Bronchial epithelial cell (primary cell): ENCODE measurements at regions not wholly inside any gene's neighbourhood (a gene's known extent, or its start where the extent isn't known, plus 50 kb on each side); places are given as distances from the start of the nearest gene placed in this dataset.

Source experiments
- DNase-seq: peaks from one replicate; pipeline ENCODE4 v3.0.0-alpha.2; 2010; ENCODE audit warnings: low read depth
- FAIRE-seq: peaks from 2 replicates; lab custom pipeline; 2011; peaks lifted over from hg19 to GRCh38; lab: Jason Lieb, UNC
- H3K27me3 ChIP-seq: 2 replicates; pipeline ENCODE4 v1.5.1; 2011; ENCODE audit warnings: low read length; ENCODE audit not compliant: control insufficient read depth, insufficient read depth
- H3K36me3 ChIP-seq: 2 replicates; pipeline ENCODE4 v1.5.1; 2011; ENCODE audit warnings: low read length; ENCODE audit not compliant: control insufficient read depth, insufficient read depth
- H3K4me3 ChIP-seq: 2 replicates; pipeline ENCODE4 v1.5.1; 2011; ENCODE audit warnings: mild to moderate bottlenecking, low read depth, low read length, control low read depth
- TF ChIP-seq, protein P1 (sequence below): IDR thresholded peaks from 2 replicates; pipeline ENCODE4 v1.5.1; 2011; ENCODE audit warnings: mild to moderate bottlenecking, moderate library complexity, low read length, control low read depth, inconsistent platforms; ENCODE audit not compliant: insufficient read depth, severe bottlenecking

DNA sequence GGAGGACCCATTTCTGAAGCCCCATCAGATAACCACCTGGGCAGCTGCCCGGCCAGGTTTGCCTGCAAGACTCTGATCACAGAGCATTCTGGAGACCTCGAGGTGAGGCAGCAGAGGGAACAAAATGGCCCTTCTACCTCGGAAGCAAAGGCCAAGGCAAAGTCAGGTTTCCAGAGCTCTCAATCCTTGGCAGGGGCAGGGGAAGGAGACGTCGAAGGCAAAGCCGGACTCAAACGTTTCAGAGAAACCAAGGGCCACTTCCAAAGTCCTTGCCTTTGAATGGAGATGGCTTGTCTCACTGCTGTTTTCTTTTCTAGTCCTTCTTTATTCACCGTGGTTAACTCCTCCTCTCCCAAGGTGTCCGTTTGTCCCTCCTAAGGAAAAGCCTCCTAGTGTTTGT lies 355.3 kb downstream of the SOX9 start:
- H3K27me3 ChIP-seq: no peaks in the 10 kb centered on the region
- DNase-seq (no peak), FAIRE-seq (no peak)
- H3K36me3 ChIP-seq: peaks cover 1% of the 10 kb centered on the region
- no peak overlapping the region for H3K4me3 ChIP-seq
- TF ChIP-seq, protein P1, sequence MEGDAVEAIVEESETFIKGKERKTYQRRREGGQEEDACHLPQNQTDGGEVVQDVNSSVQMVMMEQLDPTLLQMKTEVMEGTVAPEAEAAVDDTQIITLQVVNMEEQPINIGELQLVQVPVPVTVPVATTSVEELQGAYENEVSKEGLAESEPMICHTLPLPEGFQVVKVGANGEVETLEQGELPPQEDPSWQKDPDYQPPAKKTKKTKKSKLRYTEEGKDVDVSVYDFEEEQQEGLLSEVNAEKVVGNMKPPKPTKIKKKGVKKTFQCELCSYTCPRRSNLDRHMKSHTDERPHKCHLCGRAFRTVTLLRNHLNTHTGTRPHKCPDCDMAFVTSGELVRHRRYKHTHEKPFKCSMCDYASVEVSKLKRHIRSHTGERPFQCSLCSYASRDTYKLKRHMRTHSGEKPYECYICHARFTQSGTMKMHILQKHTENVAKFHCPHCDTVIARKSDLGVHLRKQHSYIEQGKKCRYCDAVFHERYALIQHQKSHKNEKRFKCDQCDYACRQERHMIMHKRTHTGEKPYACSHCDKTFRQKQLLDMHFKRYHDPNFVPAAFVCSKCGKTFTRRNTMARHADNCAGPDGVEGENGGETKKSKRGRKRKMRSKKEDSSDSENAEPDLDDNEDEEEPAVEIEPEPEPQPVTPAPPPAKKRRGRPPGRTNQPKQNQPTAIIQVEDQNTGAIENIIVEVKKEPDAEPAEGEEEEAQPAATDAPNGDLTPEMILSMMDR: no peak

DNA sequence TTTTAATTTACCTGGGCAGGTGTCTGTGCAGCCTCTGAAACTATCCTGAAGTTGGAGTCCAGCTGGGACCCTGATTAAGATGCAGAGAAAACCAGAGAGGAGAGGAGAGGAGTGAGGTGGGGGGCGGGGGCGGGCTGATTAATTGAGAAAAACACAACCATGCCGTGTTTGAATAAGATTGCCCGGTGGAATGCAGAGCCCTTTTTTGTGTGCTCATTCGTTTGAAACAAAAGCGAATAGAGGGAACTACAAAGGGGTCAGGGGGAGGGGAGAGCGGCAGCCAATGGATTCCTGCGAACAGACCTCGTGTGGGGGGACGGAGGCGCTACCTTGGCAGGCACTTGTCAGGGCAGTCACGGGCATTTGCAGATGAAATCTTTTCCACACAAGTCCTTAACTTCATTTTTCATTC lies 355.8 kb downstream of the SOX9 start:
- FAIRE-seq (no peak), DNase-seq (no peak)
- Histone ChIP-seq H3K4me3 (no peak overlapping the region), H3K27me3 (no peaks in the 10 kb centered on the region), H3K36me3 (peaks cover 1% of the 10 kb centered on the region)
- TF ChIP-seq, protein P1: no peak

DNA sequence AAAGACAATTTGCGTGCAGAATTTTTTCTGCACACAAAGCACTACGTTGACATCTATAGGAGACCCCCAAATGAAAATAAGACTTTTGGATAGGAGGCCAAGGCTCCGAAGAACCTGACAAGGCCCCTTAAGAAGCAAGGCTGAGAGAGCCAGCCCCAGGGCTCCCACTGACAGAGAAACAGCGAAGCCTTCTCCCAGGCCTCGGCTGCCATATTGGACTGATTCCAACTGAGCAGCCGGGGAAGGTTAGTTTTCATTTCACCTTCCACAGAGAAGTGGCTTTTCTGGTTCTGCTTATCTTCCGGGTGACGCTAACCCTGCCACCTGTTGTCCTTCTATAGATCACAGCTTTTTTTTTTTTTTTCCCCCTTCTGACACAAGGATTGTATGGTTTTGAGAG lies 356.7 kb downstream of the SOX9 start:
- peaks cover 1% of the 10 kb centered on the region for H3K36me3 ChIP-seq
- H3K4me3 ChIP-seq: no peak overlapping the region
- no peaks in the 10 kb centered on the region for H3K27me3 ChIP-seq
- TF ChIP-seq, protein P1: no peak
- peak; percentile 38 for DNase-seq
- FAIRE-seq: no peak

DNA sequence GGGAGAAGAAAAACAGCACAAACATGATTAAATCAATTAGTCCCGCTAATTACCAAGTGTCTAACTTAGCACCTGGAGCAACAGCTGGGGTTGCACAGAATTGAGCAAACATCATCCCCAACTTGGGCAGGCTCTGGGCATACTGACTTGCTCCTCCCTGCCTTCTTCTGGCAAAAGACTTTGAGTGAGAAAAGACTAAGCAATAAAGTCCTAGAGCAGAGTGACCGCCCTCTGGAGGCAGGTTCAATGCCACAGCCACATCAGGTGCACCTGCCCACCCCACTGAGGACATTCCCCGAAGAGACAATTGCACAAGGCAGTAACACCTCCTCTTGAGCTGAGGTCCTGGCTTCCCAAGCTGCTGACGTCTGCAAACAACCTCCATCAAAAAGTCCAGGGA lies 358.3 kb downstream of the SOX9 start:
- FAIRE-seq: no peak
- TF ChIP-seq, protein P1: peak; percentile 30
- no peak for DNase-seq
- Histone ChIP-seq H3K36me3 (peaks cover 1% of the 10 kb centered on the region), H3K4me3 (no peak overlapping the region), H3K27me3 (no peaks in the 10 kb centered on the region)

DNA sequence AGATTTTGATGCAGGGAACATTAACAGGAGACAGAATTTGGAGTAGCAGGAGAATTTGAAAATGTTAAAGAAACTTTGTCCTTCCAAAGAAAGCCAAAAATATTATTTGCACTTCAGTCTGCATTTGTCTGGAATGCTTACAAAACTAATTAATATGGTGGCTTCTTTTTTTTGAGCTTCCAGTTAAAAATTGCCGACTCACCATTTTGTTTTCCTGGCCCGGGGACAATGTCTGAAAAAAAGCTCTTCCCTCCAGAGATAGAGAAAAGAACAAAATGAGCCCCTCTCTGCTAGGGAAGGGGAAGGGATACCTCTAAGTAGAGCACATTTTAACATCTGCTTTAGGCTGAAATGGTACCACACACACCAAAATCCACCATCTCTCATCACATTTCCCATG lies 360.8 kb downstream of the SOX9 start:
- TF ChIP-seq, protein P1: no peak
- H3K27me3 ChIP-seq: no peaks in the 10 kb centered on the region
- DNase-seq: no peak
- FAIRE-seq: no peak
- no peak overlapping the region for H3K4me3 ChIP-seq
- no peaks in the 10 kb centered on the region for H3K36me3 ChIP-seq

DNA sequence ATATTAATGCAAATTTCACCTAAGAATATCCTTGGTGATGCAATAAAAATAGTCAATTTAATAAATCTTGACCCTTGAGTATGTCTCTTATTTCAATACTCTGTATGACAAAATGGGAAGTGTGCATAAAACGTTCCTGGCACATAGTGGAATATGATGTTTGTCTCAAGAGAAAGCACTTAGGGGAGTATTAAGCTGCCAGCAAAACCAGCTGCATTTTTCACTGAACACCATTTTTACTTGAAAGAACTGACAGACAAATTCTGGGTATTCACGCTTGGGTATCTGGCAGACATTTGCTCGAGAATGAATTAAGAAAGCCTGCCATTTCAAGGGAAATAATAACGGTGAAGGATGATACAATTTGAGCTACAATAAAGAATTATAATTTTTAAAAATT lies 364.8 kb downstream of the SOX9 start:
- DNase-seq (no peak), FAIRE-seq (no peak)
- Histone ChIP-seq H3K4me3 (no peak overlapping the region), H3K36me3 (no peaks in the 10 kb centered on the region), H3K27me3 (no peaks in the 10 kb centered on the region)
- TF ChIP-seq, protein P1: no peak
